Breast epithelium (tissue), 3 donors: ENCODE measurements at regions not wholly inside any gene's neighbourhood (a gene's known extent, or its start where the extent isn't known, plus 50 kb on each side); places are given as distances from the start of the nearest gene placed in this dataset.

Source experiments
- CTCF ChIP-seq, 3 donors: fragments of 450-650 bp; IDR thresholded peaks; one replicate each; pipeline ENCODE4 v1.5.1; 2016 to 2017; ENCODE audit warnings: antibody characterized with exemption in 3 of 3, mild to moderate bottlenecking in 3 of 3, moderate library complexity in 3 of 3
- POLR2AphosphoS5 ChIP-seq, 3 donors: sonication (generic); formaldehyde crosslinking; IDR thresholded peaks; one replicate each; pipeline ENCODE4 v1.6.1; 2017; ENCODE audit warnings: antibody characterized with exemption in 3 of 3

- TF ChIP-seq POLR2AphosphoS5 (IDR thresholded peaks at IDR 0.05) (no peak), CTCF (IDR thresholded peaks at IDR 0.05) (no peak)
Observed at GRCh38 chrX:20951016-20951810, 423.0 kb upstream of the CNKSR2 start.
